ENCODE measurements at regions not wholly inside any gene's neighbourhood (a gene's known extent, or its start where the extent isn't known, plus 50 kb on each side); places are given as distances from the start of the nearest gene placed in this dataset.

- Histone ChIP-seq H3K4me3 (no peak overlapping the region), H3K36me3 (replicated peaks in 1 of 2) (no peaks in the 10 kb centered on the region), H3K27ac (no peak overlapping the region), H3K4me1 (replicated peaks in 1 of 2) (no peaks in the 10 kb centered on the region), H3K9me3 (replicated peaks in 1 of 3) (no peaks in the 10 kb centered on the region), H3K27me3 (no peaks in the 10 kb centered on the region)
- WGBS, 4 donors = 78 to 90% (median 86%) methylated on average over 5 of the region's 5 CpGs
- intact Hi-C loops (cut with DNase I) = no loop called here
- TF ChIP-seq POLR2A (IDR thresholded peaks at IDR 0.05) (no peak), CTCF (IDR thresholded peaks at IDR 0.05) (no peak)
- DNase-seq = peak in 1 of 7 donors; percentile 27
Measured at GRCh38 chr2:2916621-2917020, 461.0 kb downstream of the EIPR1 start.

- TF ChIP-seq POLR2A (IDR thresholded peaks at IDR 0.05) (no peak), CTCF (IDR thresholded peaks at IDR 0.05) (no peak)
- DNase-seq = no peak
- Histone ChIP-seq H3K9me3 (replicated peaks in 1 of 3) (no peaks in the 10 kb centered on the region), H3K4me3 (no peak overlapping the region), H3K4me1 (replicated peaks in 1 of 2) (no peaks in the 10 kb centered on the region), H3K36me3 (replicated peaks in 1 of 2) (no peaks in the 10 kb centered on the region), H3K27ac (no peak overlapping the region), H3K27me3 (no peaks in the 10 kb centered on the region)
- 82 to 87% (median 85%) methylated on average over 7 to 8 of the region's 8 CpGs for WGBS, 4 donors
- intact Hi-C loops (cut with DNase I) = no loop called here
Measured at GRCh38 chr2:2914252-2914651, 463.4 kb downstream of the EIPR1 start.

GRCh38 chr2:2913601-2914120 lies 464.0 kb downstream of the EIPR1 start:
- Histone ChIP-seq H3K27ac (no peak overlapping the region), H3K4me1 (replicated peaks in 1 of 2) (no peaks in the 10 kb centered on the region), H3K36me3 (replicated peaks in 1 of 2) (no peaks in the 10 kb centered on the region), H3K9me3 (replicated peaks in 1 of 3) (no peaks in the 10 kb centered on the region), H3K27me3 (no peaks in the 10 kb centered on the region), H3K4me3 (no peak overlapping the region)
- DNase-seq = no peak
- TF ChIP-seq CTCF (IDR thresholded peaks at IDR 0.05) (no peak), POLR2A (IDR thresholded peaks at IDR 0.05) (no peak)
- intact Hi-C loops (cut with DNase I) = no loop called here
- WGBS, 4 donors = 78 to 88% (median 82%) methylated on average over 13 of the region's 13 CpGs

- no peaks in the 10 kb centered on the region for H3K27me3 ChIP-seq
- no peaks in the 10 kb centered on the region for H3K36me3 ChIP-seq (replicated peaks in 1 of 2)
- H3K27ac ChIP-seq = no peak overlapping the region
- DNase-seq = no peak
- no peaks in the 10 kb centered on the region for H3K9me3 ChIP-seq (replicated peaks in 1 of 3)
- 79 to 91% (median 89%) methylated on average over 7 to 10 of the region's 10 CpGs for WGBS, 4 donors
- H3K4me3 ChIP-seq = no peak overlapping the region
- no peaks in the 10 kb centered on the region for H3K4me1 ChIP-seq (replicated peaks in 1 of 2)
- intact Hi-C loops (cut with DNase I) = no loop called here
- TF ChIP-seq POLR2A (IDR thresholded peaks at IDR 0.05) = no peak
- TF ChIP-seq CTCF (IDR thresholded peaks at IDR 0.05) = no peak
Measured at GRCh38 chr2:2912731-2913130, 464.9 kb downstream of the EIPR1 start.
